HG03521 (cell line): ENCODE measurements at regions not wholly inside any gene's neighbourhood (a gene's known extent, or its start where the extent isn't known, plus 50 kb on each side); places are given as distances from the start of the nearest gene placed in this dataset.
"Not testable (repeated sequence)": the region's sequence is repeated elsewhere in the genome, so short reads cannot be mapped to it uniquely, and the experiment has no call there.

ENCODE experiments used
- ATAC-seq: cut with Tn5 transposase; IDR thresholded peaks from one replicate; pipeline ENCODE4 v1.9.1; 2021; ENCODE audit warnings: mild to moderate bottlenecking, moderate library complexity; ENCODE audit not compliant: unreplicated experiment

GRCh38 chr18:79579807-79580497 lies 99.7 kb upstream of the CTDP1 start:
- ATAC-seq: no peak

GRCh38 chr18:79580498-79581171 lies 99.0 kb upstream of the CTDP1 start:
- no peak for ATAC-seq

GRCh38 chr18:79581406-79581805 lies 98.2 kb upstream of the CTDP1 start:
- no peak for ATAC-seq

GRCh38 chr18:79581911-79582310 lies 97.7 kb upstream of the CTDP1 start:
- no peak for ATAC-seq

DNA sequence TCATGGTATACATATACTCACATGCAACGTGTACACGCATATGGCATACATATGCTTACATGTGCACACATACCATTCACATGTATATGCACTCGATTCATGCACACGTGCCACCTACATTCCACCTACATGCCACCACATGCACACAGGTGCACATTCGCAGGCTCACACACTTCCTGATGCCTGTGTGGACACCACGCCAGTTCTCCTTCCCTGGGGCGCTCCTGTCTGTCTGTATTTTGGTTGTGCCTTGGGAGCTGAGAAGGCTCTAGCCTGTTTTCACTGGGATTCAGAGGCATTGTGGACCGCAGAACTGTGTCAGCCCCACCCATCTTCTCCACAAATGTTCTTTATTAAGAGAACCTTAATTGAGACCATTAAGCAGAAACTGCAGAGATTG lies 96.6 kb upstream of the CTDP1 start:
- no peak for ATAC-seq

- no peak for ATAC-seq
Observed at GRCh38 chr18:79583426-79583825, 96.2 kb upstream of the CTDP1 start.

- no peak for ATAC-seq
Observed at GRCh38 chr18:79583984-79584401, 95.6 kb upstream of the CTDP1 start.

DNA sequence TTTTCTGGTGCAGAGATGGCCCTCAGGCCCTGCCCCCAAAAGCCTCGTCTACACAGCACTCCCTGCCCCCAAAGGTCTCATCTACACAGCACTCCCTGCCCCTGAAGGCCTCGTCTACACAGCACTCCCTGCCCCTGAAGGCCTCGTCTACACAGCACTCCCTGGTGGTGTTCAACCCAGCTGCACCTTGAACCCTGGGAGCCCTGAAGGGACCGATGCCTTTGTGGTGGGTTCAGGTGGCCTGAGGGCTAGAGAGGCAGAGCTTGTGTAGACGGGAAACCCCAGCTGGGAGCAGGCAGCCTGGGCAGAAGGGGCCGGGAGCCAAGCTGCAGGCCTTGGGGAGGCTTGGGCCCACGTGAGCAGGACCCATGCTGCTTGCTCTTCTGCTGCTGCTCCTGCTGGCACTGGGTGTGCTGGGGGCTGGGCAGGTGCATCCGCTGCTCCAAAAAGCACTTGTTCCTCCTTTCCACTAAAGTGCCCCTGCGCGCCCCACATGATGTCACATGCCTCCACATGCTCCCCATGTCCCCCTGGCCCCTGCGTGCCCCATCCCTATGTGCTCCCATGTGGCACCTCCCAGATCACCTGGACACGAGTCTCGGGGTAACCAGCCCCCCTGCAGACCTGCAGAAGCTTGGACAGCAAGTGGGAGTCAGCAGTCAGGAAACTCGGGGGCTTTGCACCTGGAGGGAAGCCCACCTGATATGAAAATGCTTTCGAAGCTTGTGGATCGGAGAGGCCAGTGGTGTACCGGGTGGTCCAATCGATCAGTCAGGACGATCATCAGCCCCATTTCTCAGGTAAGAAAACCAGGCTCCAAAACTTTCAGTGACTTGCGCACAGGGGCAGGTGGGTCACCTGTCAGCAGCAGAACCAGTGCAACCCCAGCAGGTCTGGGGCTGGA lies 94.9 kb upstream of the CTDP1 start:
- no peak for ATAC-seq

DNA sequence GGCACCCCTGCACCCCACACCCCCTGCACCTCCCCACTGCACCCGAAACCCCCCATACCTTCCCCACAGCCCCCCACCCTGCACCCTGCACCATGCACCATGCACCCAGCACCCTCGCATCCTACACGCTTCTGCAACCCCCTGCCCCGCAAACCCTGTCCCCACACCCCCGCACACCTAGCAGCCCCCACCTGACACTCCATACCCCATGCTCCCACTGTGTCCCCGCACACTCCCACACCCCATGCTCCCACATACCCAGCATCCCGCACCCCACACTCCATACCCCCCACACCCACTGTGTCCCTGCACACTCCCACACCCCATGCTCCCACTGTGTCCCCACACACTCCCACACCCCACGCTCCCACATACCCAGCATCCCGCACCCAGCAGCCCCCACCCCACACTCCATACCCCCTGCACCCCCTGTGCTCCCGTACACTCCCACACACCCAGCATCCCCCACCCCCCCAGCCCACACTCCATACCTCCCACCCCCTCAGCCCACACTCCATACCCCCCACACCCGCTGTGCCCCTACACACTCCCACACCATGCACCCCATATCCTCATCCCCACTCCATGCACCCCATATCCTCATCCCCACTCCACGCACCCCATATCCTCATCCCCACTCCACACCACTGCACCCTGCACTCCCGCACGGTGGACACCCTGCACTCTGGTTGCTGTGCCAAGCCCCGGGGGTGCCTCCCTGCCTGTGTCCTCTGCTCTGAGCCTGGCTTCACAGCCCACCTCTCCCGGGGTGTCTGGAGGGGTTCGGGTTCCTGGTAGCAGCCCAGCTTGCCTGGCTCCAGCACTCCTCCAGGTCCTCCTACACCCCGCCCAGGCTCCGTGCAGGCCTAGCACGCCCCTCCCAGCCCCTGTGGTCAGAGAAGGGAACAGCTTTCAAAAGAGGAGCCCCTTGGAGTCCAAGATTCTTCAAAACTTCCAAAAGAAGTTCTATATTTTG lies 93.9 kb upstream of the CTDP1 start:
- no peak for ATAC-seq

- ATAC-seq: no peak
Observed at GRCh38 chr18:79586436-79587225, 93.0 kb upstream of the CTDP1 start.

GRCh38 chr18:79587226-79587741 lies 92.3 kb upstream of the CTDP1 start:
- ATAC-seq: no peak

GRCh38 chr18:79587779-79588635 lies 91.6 kb upstream of the CTDP1 start:
- ATAC-seq: no peak

DNA sequence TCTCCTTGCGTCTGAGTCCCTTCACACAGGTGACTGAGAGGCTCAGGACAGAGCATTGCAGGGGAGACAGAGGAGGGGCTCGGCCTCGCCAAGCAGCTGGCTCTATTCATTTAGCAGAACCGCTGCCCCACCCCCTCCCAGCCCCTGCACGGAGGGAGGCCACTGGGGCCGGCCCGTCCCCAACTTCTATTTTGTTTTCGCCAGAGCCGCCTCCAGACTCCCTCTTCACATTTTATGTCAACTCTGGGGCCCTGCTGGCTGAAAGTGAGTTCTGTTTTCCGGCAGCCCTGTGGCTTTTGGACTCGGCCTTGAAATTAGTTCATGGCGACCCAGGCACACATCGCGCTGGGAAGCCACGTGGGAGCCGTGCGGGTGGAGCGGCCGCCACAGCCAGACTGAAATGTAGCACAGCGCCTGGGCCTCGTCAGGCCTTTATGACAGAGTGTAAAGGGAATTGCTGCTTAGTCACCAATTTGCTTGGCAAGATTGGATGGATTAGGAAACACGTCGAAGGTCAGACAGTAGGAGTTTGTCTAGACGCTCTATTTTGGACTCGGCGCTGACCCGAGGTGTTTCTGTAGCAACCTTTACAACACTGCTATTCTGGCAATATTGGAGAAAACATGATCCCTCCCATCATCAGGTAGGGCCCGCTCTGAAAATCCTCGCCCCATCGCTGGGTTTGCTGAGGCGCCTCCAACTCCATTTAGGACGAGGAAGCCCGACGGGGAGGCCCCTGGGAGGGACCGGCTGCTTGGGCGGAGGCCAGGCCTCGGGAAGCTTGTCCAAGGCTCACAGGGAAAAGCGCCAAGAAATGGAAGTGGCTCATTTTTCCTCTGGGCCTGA lies 90.7 kb upstream of the CTDP1 start:
- ATAC-seq: no peak

- ATAC-seq: no peak
Observed at GRCh38 chr18:79589601-79590091, 90.0 kb upstream of the CTDP1 start.

DNA sequence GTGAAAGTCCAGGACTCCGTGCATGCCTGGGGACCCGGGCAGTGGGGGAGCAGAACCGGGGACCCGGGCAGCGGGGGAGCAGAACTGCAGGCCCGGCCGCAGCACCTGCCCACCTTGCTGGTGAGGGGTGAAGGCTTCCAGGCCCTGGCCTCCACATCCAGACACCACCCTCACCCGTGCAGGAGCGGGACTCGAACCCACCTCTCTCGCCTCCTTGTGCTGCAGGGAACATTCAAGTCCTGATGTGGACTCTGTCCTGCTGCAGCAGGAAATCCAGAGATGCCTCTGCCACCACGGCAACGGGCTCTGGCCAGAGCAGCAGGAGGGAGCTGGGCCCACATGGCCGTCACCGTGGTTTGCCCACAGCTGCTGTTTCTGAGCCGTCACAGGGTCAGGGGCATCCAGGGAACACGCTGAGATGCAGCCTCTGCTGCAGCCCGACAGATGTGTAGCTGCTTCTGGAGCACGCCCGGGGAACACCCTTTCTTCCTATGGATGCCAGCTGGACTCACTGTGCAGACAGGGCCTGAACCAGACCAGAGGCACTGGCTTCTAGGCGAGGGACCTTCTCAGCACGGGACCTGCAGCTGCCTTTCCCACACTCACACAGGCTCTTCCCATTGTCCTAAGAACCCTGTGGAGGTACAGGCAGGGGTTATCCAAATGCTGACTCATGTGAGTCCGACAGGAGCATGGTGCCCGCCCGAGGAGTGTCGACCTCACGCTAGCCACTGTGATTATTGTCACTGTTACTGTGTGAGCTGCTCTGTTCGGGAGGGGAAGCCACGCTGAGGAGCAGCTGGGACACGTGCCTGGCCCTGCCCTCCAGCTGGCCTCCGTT lies 89.2 kb upstream of the CTDP1 start:
- no peak for ATAC-seq

DNA sequence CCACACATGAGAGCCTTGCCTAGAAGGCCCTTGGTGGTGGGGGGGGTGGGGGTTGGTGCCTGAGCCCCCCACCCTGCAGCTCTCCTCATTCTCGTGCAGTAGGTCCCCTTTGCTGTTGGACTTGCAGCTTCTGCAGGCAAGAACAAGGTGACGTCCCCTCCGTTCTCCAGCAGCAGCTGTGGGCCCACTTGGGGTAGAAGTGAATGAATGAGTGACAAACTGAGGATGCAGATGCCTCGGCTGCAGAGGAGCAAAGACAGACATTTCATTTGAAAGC lies 88.6 kb upstream of the CTDP1 start:
- no peak for ATAC-seq

DNA sequence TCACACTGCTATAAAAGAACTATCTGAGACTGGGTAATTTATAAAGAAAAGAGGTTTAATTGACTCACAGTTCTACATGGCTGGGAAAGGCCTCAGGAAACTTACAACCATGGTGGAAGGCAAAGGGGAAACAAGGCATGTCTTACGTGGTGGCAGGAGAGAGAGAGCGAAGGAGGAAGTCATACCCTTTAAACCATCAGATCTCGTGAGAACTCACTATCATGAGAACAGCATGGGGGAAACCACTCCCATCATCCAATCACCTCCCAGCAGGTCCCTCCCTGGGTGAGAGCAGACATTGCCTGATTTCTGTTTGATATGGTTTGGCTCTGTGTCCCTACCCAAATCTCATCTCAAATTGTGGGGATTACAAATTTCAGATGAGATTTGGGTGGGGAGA lies 86.9 kb upstream of the CTDP1 start:
- ATAC-seq: not testable (repeated sequence)
